ENCODE measurements at regions not wholly inside any gene's neighbourhood (a gene's known extent, or its start where the extent isn't known, plus 50 kb on each side); places are given as distances from the start of the nearest gene placed in this dataset.

- TF ChIP-seq, protein P1, sequence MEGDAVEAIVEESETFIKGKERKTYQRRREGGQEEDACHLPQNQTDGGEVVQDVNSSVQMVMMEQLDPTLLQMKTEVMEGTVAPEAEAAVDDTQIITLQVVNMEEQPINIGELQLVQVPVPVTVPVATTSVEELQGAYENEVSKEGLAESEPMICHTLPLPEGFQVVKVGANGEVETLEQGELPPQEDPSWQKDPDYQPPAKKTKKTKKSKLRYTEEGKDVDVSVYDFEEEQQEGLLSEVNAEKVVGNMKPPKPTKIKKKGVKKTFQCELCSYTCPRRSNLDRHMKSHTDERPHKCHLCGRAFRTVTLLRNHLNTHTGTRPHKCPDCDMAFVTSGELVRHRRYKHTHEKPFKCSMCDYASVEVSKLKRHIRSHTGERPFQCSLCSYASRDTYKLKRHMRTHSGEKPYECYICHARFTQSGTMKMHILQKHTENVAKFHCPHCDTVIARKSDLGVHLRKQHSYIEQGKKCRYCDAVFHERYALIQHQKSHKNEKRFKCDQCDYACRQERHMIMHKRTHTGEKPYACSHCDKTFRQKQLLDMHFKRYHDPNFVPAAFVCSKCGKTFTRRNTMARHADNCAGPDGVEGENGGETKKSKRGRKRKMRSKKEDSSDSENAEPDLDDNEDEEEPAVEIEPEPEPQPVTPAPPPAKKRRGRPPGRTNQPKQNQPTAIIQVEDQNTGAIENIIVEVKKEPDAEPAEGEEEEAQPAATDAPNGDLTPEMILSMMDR (optimal IDR thresholded peaks at IDR 0.05 in 1 of 3, IDR thresholded peaks at IDR 0.05 in 1 of 3, conservative IDR thresholded peaks at IDR 0.05 in 1 of 3; ENCODE audit: extremely low read depth in 1 of 3, insufficient read depth in 2 of 3, low read length in 3 of 3) = no peak
- no peak for TF ChIP-seq EZH2 (IDR thresholded peaks at IDR 0.05; ENCODE audit: low read length)
Measured at GRCh38 chr3:73729969-73730440, 105.3 kb upstream of the PDZRN3 start.
